NCI-H510A (cell line): ENCODE measurements at regions not wholly inside any gene's neighbourhood (a gene's known extent, or its start where the extent isn't known, plus 50 kb on each side); places are given as distances from the start of the nearest gene placed in this dataset.
A peak's percentile ranks its signal among the peaks of the same experiment; 100 is the strongest.
"Not testable (repeated sequence)": the region's sequence is repeated elsewhere in the genome, so short reads cannot be mapped to it uniquely, and the experiment has no call there.

Source experiments
- DNase-seq: peaks from one replicate; lab custom pipeline; 2025; lab: John Stamatoyannopoulos, UW

- DNase-seq = no peak
Observed at GRCh38 chr2:81545626-81546025, 1241.1 kb upstream of the LRRTM1 start.

GRCh38 chr2:81542119-81542518, 1237.6 kb upstream of the LRRTM1 start:
- no peak for DNase-seq

- no peak for DNase-seq
Observed at GRCh38 chr2:81529944-81530343, 1225.4 kb upstream of the LRRTM1 start.

- no peak for DNase-seq
Observed at GRCh38 chr2:81528852-81529480, 1224.4 kb upstream of the LRRTM1 start.

GRCh38 chr2:81523344-81523743, 1218.8 kb upstream of the LRRTM1 start:
- DNase-seq = no peak

GRCh38 chr2:81513328-81513727, 1208.8 kb upstream of the LRRTM1 start:
- no peak for DNase-seq

GRCh38 chr2:81505586-81505985, 1201.0 kb upstream of the LRRTM1 start:
- no peak for DNase-seq

GRCh38 chr2:81495556-81495955, 1191.0 kb upstream of the LRRTM1 start:
- DNase-seq = peak; percentile 48

GRCh38 chr2:81483254-81483653, 1178.7 kb upstream of the LRRTM1 start:
- DNase-seq = no peak

GRCh38 chr2:81481994-81482368, 1177.4 kb upstream of the LRRTM1 start:
- peak; percentile 58 for DNase-seq

- DNase-seq = peak; percentile 90
Observed at GRCh38 chr2:81481242-81481993, 1176.9 kb upstream of the LRRTM1 start.

- DNase-seq = no peak
Observed at GRCh38 chr2:81467096-81467495, 1162.5 kb upstream of the LRRTM1 start.

GRCh38 chr2:81462420-81462819, 1157.9 kb upstream of the LRRTM1 start:
- no peak for DNase-seq

- peak; percentile 10 for DNase-seq
Observed at GRCh38 chr2:81445176-81445575, 1140.6 kb upstream of the LRRTM1 start.

- DNase-seq = no peak
Observed at GRCh38 chr2:81437456-81438000, 1133.0 kb upstream of the LRRTM1 start.

GRCh38 chr2:81436256-81436655, 1131.7 kb upstream of the LRRTM1 start:
- DNase-seq = no peak

GRCh38 chr2:81412681-81413080, 1108.1 kb upstream of the LRRTM1 start:
- no peak for DNase-seq

GRCh38 chr2:81403508-81403907, 1099.0 kb upstream of the LRRTM1 start:
- DNase-seq = no peak

- no peak for DNase-seq
Observed at GRCh38 chr2:81396417-81397019, 1092.0 kb upstream of the LRRTM1 start.

- no peak for DNase-seq
Observed at GRCh38 chr2:81395746-81396145, 1091.2 kb upstream of the LRRTM1 start.

GRCh38 chr2:81389203-81389602, 1084.7 kb upstream of the LRRTM1 start:
- DNase-seq = no peak

GRCh38 chr2:81363800-81364199, 1059.2 kb upstream of the LRRTM1 start:
- DNase-seq = no peak

- DNase-seq = not testable (repeated sequence)
Observed at GRCh38 chr2:81362468-81362867, 1057.9 kb upstream of the LRRTM1 start.
